ENCODE measurements at regions not wholly inside any gene's neighbourhood (a gene's known extent, or its start where the extent isn't known, plus 50 kb on each side); places are given as distances from the start of the nearest gene placed in this dataset.

DNA sequence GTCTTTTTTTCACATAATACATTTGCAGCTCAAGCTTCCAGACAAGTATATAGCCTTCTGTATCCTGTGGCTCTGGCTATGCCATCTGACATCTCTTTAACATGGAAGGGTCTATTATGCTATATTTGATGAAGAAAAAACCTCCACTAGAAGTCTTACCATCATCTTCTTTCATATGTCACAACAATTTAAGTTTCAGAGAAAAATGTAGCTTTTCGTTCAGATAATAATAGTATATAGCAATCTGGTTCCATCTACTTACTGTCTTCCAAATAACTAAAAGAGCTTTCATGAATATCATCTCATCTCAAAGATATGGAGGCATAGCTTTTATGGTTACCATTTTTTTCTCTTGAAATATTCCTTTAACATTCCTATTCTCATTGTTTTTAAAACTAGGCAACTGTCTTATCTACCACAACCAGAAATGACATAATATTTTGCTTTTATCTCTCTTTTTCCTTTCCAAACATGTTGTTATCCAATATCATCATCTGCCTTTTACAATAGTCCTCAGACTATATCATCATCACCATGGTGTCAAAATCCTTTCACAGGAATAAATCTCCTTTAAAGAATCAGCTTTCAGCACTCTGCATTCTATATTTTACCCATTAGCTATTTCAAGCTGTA is 1005.1 kb downstream of the PDHA2 start:
- TF ChIP-seq, protein P1, sequence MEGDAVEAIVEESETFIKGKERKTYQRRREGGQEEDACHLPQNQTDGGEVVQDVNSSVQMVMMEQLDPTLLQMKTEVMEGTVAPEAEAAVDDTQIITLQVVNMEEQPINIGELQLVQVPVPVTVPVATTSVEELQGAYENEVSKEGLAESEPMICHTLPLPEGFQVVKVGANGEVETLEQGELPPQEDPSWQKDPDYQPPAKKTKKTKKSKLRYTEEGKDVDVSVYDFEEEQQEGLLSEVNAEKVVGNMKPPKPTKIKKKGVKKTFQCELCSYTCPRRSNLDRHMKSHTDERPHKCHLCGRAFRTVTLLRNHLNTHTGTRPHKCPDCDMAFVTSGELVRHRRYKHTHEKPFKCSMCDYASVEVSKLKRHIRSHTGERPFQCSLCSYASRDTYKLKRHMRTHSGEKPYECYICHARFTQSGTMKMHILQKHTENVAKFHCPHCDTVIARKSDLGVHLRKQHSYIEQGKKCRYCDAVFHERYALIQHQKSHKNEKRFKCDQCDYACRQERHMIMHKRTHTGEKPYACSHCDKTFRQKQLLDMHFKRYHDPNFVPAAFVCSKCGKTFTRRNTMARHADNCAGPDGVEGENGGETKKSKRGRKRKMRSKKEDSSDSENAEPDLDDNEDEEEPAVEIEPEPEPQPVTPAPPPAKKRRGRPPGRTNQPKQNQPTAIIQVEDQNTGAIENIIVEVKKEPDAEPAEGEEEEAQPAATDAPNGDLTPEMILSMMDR (optimal IDR thresholded peaks at IDR 0.05 in 1 of 3, IDR thresholded peaks at IDR 0.05 in 1 of 3, conservative IDR thresholded peaks at IDR 0.05 in 1 of 3; ENCODE audit: extremely low read depth in 1 of 3, insufficient read depth in 2 of 3, low read length in 3 of 3), result no peak
- TF ChIP-seq EZH2 (IDR thresholded peaks at IDR 0.05; ENCODE audit: low read length), result no peak

Data from keratinocyte (primary cell).